Heart right ventricle (tissue), 16 donors: ENCODE measurements at regions not wholly inside any gene's neighbourhood (a gene's known extent, or its start where the extent isn't known, plus 50 kb on each side); places are given as distances from the start of the nearest gene placed in this dataset.

ENCODE experiments used
- ATAC-seq, 8 donors: fragments of 200-7000 bp; cut with Tn5 transposase; one replicate each; pipeline ENCODE4 v1.9.1; 2020; ENCODE audit warnings: mild to moderate bottlenecking in 8 of 8, moderate library complexity in 8 of 8, moderate number of reproducible peaks in 1 of 8
- DNase-seq, 2 donors: peaks; one replicate each; pipeline ENCODE4 v3.0.0-alpha.2; 2020
- H3K27ac ChIP-seq, 10 donors: fragments of 200-600 bp; sonication (generic) in 2 of 10; one replicate each; pipeline versions ENCODE4 v1.5.0 to v1.8.0; 2020 to 2022; ENCODE audit warnings: mild to moderate bottlenecking in 3 of 10
- H3K27me3 ChIP-seq, 7 donors: fragments of 200-600 bp; one replicate each; pipeline ENCODE4 v1.8.0; 2021 to 2022; ENCODE audit warnings: mild to moderate bottlenecking in 2 of 7
- H3K36me3 ChIP-seq, 9 donors: fragments of 200-600 bp; sonication (generic) in 1 of 9; one replicate each; pipeline versions ENCODE4 v1.5.0 to v1.8.0; 2020 to 2022; ENCODE audit warnings: mild to moderate bottlenecking in 2 of 9
- H3K4me1 ChIP-seq, 9 donors: fragments of 200-600 bp; sonication (generic) in 1 of 9; one replicate each; pipeline versions ENCODE4 v1.5.0 to v1.8.0; 2020 to 2022; ENCODE audit warnings: mild to moderate bottlenecking in 4 of 9
- H3K4me3 ChIP-seq, 10 donors: fragments of 200-600 bp; sonication (generic) in 2 of 10; one replicate each; pipeline versions ENCODE4 v1.5.0 to v1.8.0; 2020 to 2022; ENCODE audit warnings: mild to moderate bottlenecking in 7 of 10, moderate library complexity in 2 of 10
- H3K9me3 ChIP-seq, 11 donors: fragments of 200-600 bp in 10 of 11; sonication (generic) in 2 of 11; one replicate each; pipeline versions ENCODE4 v1.5.0 to v1.8.0; 2013 to 2022; ENCODE audit warnings: mild to moderate bottlenecking in 2 of 11, control low read depth in 1 of 11, moderate library complexity in 1 of 11
- WGBS, 2 donors: extraction: QIAGEN DNeasy Blood & Tissue Kit; methylation state at CpG; one replicate each; pipeline ENCODE4 v1.1.7; 2013; ENCODE audit warnings: inconsistent platforms in 1 of 2; 5-methylcytosine and 5-hydroxymethylcytosine counted together
- intact Hi-C, 10 donors: fragments of 100-400 bp; cut with DNase I; formaldehyde crosslinking; loops; one replicate each; pipeline versions ENCODE4 v1.11.1 to v1.14.2; 2022
- TF ChIP-seq, protein P1 (sequence below), 9 donors: fragments of 200-600 bp; sonication (generic) in 2 of 9; IDR thresholded peaks; one replicate each; pipeline versions ENCODE4 v1.5.0 to v1.8.0; 2021 to 2022; ENCODE audit warnings: antibody characterized with exemption in 9 of 9, mild to moderate bottlenecking in 5 of 9, moderate library complexity in 1 of 9
- donor health status: Arrhythmogenic right ventricular cardiomyopathy.
- donor health status: ischemic (EF 13 %, LVEDD 7.1; RV severe dilation, severe dysfunction).
- donor health status: healthy with polysubstance abuse.
- donor health status: DM: no; HTN: yes; CAD: no.
- donor health status: DM: no; HTN: no; CAD: no.
- donor health status: ischemic (EF 25% LVEDD 6.9; RV normal size, moderate dysfunction).
- donor health status: ischemic (EF 25% LVEDD 5.7; RV mildly dilated, moderate dysfunction).
- donor health status: healthy.
- donor health status: DM: yes; HTN: yes; CAD: no.
- donor health status: Ischemic cardiomyopathy.
- donor health status: ischemic (EF 35%, LVEDD 5.7; RV mildly dilated, moderate dysfunction).
- donor health status: nonischemic (EF 11% LVEDD 7.7; RV severe dilation, severe dysfunction).
- donor health status: DM: yes; HTN: yes; CAD: no.
- donor health status: PGD.
- donor health status: ischemic (EF 29% LVEDD 5.4; RV normal size, mild dysfunction).
- donor health status: nonischemic (EF 23%, LVEDD 6.1; RV moderate dilation, normal function).

DNA sequence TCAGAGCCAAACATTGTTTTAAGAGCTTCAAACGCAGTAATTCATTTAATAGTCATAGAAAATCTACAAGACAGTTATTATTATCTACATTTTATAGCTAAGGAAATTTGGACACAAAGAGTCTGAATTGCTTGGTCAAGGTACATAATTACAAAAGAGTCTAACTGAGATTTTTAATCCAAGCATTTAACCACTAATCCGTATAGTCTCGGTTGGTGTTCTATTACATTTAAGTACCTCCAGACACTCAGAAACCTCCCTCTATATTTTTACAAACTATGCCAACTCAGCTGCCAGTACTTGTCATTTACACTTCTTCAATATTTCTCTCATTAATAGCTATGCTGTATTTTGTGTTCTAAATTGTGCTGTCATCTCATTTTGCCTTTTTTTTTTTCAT lies 240.2 kb upstream of the PLSCR5 start:
- no peak overlapping the region for H3K27ac ChIP-seq
- no peaks in the 10 kb centered on the region for H3K36me3 ChIP-seq
- intact Hi-C loops = no loop called here
- ATAC-seq = no peak
- 86 to 91% methylated on average over 3 of the region's 3 CpGs for WGBS, 2 donors
- H3K4me1 ChIP-seq = no peaks in the 10 kb centered on the region
- TF ChIP-seq, protein P1, sequence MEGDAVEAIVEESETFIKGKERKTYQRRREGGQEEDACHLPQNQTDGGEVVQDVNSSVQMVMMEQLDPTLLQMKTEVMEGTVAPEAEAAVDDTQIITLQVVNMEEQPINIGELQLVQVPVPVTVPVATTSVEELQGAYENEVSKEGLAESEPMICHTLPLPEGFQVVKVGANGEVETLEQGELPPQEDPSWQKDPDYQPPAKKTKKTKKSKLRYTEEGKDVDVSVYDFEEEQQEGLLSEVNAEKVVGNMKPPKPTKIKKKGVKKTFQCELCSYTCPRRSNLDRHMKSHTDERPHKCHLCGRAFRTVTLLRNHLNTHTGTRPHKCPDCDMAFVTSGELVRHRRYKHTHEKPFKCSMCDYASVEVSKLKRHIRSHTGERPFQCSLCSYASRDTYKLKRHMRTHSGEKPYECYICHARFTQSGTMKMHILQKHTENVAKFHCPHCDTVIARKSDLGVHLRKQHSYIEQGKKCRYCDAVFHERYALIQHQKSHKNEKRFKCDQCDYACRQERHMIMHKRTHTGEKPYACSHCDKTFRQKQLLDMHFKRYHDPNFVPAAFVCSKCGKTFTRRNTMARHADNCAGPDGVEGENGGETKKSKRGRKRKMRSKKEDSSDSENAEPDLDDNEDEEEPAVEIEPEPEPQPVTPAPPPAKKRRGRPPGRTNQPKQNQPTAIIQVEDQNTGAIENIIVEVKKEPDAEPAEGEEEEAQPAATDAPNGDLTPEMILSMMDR (IDR thresholded peaks at IDR 0.05) = no peak
- H3K27me3 ChIP-seq = no peaks in the 10 kb centered on the region
- no peak for DNase-seq
- H3K4me3 ChIP-seq = no peak overlapping the region
- no peaks in the 10 kb centered on the region for H3K9me3 ChIP-seq

- Histone ChIP-seq H3K9me3 (no peaks in the 10 kb centered on the region), H3K36me3 (no peaks in the 10 kb centered on the region), H3K4me3 (no peak overlapping the region), H3K27ac (no peak overlapping the region), H3K27me3 (no peaks in the 10 kb centered on the region), H3K4me1 (no peaks in the 10 kb centered on the region)
- no peak for DNase-seq
- WGBS, 2 donors = 90 to 96% methylated on average over 1 of the region's 1 CpG
- TF ChIP-seq, protein P1 (IDR thresholded peaks at IDR 0.05) = no peak
- ATAC-seq = no peak
- intact Hi-C loops = no loop called here
Measured at GRCh38 chr3:146843476-146843875, 238.3 kb upstream of the PLSCR5 start.

DNA sequence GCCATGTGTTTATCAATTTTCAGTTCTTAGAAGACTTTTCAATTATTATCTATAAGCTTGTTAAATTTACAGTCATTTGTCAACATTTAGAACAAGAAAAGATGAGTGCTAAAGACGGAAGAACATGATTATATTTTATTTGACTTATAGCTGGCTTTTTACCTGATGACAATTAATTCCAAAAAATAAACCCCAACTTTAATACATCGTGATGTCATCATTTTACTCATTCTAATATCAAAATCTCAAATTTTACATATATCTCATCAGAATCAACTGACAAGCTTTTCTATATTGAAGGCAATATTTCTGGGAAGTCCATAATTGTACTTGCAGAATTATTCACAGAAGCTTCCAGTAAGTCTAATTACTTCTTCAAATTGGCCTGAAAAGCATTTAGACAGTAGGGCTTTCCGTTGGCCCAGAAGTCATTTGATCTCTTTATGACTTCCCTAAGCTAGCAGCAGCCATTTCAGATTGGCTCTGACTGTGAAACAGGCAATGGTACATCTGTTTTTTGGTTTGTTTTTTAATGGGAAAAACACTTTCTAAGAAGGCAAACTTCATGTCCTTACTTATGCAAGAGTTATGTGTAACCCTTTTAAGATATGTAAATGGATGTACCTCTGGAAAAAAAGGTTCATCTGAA lies 234.7 kb upstream of the PLSCR5 start:
- no peaks in the 10 kb centered on the region for H3K27me3 ChIP-seq
- TF ChIP-seq, protein P1 (IDR thresholded peaks at IDR 0.05) = no peak
- ATAC-seq = no peak
- 72 to 75% methylated on average over 3 of the region's 3 CpGs for WGBS, 2 donors
- H3K36me3 ChIP-seq = no peaks in the 10 kb centered on the region
- DNase-seq = no peak
- H3K9me3 ChIP-seq = no peaks in the 10 kb centered on the region
- intact Hi-C loops = no loop called here
- H3K4me1 ChIP-seq = no peaks in the 10 kb centered on the region
- H3K27ac ChIP-seq = no peak overlapping the region
- H3K4me3 ChIP-seq = no peak overlapping the region

DNA sequence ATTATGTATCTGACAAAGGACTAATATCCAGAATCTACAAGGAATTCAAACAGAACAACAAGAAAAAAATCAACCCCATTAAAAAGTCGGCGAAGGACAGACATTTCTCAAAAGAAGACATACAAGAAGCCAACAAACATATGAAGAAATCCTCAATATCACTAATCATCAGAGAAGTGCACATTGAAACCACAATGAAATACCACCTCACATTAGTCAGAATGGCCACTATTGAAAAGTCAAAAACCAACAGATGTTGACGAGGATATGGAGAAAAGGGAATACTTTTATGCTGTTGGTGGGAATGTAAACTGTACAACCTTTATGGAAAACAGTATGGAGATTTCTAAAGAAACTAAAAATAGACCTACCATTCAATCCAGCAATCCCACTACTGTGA lies 233.1 kb upstream of the PLSCR5 start:
- DNase-seq = no peak
- intact Hi-C loops = no loop called here

More for the DNA sequence above, 233.1 kb upstream of the PLSCR5 start:
- Histone ChIP-seq H3K4me3 (no peak overlapping the region), H3K27ac (no peak overlapping the region), H3K4me1 (no peaks in the 10 kb centered on the region), H3K27me3 (no peaks in the 10 kb centered on the region), H3K9me3 (no peaks in the 10 kb centered on the region), H3K36me3 (no peaks in the 10 kb centered on the region)
- TF ChIP-seq, protein P1 (IDR thresholded peaks at IDR 0.05) = no peak
- WGBS, 2 donors = 90 to 94% methylated on average over 3 of the region's 3 CpGs
- no peak for ATAC-seq
